NCI-H187 (cell line): ENCODE measurements at regions not wholly inside any gene's neighbourhood (a gene's known extent, or its start where the extent isn't known, plus 50 kb on each side); places are given as distances from the start of the nearest gene placed in this dataset.

Experiments used
- DNase-seq, 2 experiments: peaks; one replicate each; lab custom pipeline; 2025; lab: John Stamatoyannopoulos, UW

DNA sequence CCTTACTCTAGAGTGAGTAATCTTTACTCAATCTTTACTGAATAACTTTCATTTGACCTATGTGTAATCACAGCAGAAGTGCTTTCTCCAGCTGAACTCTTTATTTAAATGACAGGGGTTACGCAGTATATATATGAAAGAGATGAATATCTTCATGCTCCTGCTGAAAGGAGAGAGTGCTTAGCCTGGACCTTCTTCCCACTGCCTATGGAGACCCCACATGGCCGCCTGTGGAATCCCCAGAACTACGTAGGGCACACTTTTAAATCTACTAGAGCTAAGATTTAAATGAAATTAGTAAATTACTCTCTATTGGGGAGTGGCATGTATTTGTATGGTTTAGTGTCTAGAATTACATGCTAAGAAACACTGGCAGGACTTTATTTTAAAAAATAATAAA, 391.2 kb downstream of the ANKRD50 start:
- no peak for DNase-seq

DNA sequence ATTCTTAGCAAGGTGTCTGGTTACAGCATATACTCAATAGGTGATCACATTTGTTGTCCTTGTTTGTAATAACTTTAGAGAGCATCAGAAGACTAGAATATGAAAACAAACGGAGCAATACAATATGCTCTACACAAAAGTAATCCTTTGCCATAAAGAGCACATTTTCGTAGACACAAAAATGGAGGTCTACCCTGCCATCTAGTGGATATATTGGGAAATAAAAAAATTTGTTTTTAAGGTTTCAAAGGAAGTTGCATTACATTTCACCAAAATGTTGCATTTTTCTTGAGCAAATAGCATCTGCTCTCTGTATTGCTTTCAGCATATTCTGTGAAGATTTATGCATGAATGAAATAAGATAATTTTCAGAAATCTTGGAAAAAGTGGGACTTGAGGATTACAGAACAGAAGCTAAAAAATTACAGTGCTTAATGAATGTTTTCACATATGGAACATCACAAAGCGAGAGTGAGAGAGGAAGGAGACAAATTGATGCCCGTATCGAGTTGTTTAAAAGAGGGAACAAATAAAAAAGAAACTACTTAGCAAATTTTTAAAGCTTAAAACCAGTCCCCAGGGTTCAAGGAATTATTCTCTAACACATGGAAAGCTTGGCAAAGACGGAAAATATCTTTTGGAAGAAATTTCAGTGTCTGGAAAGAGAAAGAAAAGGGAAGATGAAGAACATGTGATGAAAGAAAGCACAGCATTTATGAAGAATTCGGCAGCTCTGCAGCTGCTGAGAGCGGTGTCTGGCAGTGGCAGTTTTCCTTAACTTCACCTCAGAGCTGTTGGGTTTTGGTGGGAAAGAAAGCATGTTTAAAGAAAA, 390.1 kb downstream of the ANKRD50 start:
- DNase-seq: no peak

DNA sequence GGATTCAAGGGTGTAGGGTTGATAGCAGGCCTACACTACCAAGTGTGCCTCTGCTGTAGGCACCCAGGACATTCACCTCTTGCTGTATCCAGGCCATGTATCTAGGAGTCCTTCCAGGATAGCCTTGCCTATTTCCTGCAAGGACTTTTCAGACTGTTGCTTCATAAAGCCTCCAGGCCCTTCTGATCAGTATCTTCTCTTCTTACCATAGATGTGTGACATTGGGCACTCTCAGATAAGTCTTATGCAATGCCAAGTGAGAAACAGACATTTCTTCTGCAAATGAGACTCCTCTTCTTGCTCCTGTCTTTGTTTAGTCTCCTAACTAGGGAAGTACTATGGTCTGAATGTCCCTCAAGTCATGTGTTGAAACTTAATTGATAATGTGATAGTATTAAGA, 386.8 kb downstream of the ANKRD50 start:
- no peak for DNase-seq

DNA sequence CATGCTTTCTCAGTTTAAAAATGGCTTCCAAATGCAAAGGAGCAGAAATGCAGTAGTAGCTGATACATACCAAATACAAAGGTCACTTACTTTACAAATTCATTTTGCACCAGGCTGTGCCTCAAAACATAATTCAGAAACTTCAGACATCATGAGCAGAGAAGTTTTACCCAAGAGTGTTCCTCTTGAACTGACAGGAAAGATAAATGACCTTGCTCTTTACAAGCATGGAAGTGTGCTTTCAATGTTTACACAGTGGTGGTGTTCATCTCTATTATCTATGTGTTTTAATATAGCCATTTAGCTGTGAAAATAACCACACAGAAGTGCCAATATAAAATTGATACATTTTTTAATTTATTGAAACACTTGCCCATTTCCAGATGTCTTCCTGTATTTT, 383.4 kb downstream of the ANKRD50 start:
- DNase-seq: no peak

DNA sequence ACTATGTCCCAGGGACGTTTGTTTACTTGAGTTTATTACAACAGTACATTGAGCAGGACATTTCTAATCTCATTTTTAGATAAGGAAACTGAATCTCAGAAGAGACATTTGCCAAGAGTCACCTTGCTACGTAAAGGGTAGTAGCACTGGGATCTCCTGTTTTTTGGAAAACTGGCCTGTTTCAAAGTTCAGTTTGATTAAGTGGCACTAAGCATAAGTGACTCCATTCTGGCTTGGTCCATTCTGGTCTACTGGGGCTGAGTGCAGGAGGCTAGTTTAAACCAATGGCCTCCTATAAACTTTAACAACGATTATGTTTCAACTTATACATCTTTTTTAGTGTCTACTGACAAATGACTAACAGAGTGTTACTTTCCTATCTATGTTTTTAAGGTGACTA, 382.5 kb downstream of the ANKRD50 start:
- DNase-seq: no peak

DNA sequence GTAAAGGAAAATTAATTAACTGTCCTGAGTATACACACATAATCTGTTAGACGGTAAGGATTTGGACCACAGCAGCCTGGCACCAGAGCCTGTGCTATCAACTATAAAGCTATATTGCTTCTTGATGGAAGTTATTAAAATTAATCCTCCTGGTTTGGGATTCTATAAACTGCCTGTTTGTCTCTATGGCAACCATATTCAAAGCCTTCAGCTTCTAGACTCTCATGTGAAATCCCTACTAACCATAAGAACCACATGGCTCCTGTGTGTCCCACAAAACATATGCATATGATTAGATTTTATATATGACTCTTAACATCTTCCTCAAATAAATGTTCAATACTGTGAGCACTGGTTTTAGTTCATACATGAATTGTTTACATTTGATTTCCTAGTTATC, 380.8 kb downstream of the ANKRD50 start:
- no peak for DNase-seq

DNA sequence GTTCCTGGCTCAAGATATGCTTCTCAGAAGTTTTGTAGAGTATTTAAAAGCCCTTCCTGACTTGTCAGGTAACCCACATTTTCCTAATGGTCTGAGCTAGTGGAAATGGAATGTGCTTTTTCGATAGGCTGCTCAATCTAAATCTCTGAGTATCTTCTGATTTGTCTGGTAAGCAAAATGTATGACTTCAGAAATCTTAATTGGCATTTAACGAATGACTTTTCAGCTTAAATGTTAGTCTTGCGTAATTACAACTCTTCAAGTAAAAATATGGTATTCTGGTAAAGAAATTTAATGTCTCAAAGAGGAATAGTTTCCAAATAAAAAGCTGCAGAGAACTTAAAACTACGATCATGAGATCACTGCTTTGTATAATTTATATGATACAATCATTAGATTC, 379.1 kb downstream of the ANKRD50 start:
- no peak for DNase-seq

DNA sequence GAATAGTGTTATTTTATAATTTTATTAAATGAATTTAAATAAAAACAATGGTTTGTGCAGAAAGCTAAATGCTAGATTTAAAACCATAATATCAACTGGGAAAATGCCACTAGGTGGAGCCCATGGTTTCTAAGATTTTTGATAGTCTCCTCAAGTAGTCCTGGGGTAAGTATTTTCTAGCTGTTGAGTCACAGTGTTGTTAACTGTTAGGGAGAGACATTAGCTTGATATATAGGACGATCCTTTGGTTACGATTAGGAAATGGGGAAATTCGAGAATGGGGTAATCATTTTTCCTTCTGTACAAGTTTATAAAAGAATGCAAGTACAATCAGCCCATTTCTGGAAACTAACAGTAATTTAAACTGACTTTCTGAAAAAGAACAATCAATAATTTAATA, 378.4 kb downstream of the ANKRD50 start:
- DNase-seq: no peak

DNA sequence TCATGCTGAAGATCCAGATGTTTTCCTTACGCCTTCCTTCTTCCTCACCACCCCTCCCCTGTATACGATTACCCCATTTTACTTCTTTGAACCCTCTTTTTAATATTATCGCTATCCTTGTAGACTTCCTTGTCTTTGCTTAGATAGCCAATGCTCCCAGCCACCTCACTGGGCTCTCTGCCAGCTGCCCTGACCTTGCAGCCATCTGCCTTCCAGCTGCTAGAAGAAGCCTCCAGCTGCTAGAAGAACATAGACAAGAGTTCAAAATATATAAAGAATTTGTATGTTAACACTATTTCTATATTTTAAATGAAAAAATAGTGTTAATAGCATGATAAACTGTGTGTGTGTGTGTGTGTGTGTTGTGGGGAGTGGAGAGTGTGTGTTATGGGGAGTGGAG, 374.7 kb downstream of the ANKRD50 start:
- DNase-seq: no peak

DNA sequence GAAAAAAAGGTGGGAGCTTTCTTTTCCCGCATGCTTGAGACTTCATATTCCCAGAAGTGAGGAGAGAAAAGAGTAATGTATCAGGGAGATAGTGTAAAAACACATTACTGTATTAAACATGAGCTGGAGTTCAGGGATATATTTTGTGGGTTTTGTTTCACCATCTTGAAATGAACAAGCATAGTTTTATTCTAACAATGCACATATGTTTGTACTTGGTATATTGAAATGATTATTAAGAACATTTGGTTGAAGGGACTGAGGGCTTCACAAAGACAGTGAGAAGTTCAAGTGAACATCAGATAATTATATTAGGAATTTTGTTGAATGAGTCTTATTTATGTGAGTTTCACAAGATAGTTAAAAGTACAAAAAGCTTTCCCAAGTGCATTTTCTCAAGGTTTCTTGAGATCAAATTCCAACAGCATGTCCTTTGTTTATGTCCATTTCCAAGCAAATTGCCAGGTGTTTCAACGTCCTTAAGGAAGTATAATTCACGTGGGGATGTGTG, 368.8 kb downstream of the ANKRD50 start:
- no peak for DNase-seq

DNA sequence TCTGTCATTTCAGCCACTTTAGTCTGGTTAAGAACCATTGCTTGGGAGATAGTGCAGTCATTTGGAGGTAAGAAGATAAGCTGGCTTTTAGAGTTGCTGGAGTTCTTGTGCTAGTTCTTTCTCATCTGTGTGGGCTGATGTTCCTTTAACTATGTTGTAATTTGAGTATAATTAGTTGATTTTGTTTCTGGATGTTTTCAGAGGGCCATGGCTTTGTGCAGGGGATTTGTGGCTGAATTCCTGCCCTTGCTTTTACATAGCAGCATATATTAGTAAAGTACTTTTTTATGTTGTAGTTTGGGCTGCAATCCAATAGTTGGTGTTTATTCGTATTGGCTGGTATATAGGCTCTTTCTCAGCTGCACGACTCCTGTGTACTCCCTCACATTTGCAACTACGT, 339.6 kb downstream of the ANKRD50 start:
- DNase-seq: no peak

DNA sequence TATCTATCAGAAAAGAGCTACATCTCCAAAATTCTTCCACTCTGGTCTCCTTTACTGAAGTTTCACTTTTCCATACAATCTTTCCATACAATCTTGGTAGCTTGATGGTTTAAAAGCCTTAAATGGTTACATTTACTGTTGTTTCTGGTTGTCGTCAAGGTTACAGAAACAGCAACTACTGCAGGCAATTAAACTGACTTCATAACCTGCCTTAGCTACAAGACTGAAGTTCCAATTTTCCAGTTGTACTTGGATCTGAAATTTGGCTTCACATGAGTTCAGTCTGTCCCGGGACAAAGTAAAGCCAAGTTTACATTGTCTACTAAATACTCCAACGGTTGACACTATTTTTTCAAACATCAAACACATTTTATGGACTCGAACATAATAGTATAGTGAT, 326.4 kb downstream of the ANKRD50 start:
- no peak for DNase-seq

DNA sequence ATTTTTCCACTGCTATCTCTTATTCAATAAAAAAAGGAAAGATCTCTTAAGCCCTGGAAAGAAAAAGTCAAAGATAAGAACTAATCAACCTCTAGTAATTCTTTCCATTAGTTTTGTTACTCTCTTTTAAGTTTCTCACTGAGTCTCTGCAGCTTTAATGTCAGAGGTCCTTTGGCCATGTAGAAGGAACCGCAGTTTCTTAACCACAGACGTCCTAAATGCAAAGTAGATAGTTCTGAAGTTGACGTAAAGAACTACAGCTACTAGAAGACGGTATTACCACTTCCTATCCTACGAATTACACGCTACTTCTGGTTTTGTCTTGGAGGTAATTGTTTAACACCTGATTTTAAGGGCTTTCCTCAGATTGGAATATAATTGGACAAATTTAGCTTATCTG, 325.9 kb downstream of the ANKRD50 start:
- no peak for DNase-seq

DNA sequence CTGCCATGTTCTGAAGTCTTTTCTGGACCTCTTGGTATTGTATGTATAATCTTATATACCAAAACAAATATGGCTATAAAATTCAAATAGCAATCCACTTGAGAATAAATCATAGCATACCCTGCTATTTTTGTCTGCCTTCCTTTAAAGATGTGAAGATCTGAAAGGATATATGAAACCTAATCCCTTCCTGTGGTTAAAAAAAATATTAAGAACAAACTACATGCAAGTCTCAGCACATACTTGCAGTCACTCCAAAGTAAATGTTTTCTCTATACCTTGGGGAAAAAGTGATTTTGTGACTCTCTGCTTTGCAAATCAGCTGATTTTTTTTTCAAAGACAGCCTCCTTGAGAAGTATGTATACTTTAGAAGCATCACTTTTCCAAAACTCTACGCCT, 322.9 kb downstream of the ANKRD50 start:
- no peak for DNase-seq

DNA sequence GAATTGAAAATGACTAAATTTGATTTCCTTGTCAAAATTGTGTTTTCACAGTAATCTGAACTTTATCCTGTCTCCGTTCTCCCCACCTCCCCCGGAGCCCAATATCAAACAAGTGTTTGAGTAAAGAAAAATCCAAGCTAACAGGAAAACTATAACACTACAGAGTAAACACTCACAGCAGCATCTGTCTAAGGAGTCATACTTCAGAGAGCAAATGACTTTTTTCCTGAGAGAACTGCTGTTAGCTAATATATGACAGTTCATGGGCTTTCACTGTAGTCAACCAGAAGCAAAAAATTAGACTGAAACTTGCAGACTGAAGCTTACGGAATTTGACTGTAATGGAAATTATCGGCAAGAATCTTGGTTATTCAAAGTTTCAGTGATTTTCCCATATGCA, 321.7 kb downstream of the ANKRD50 start:
- no peak for DNase-seq

DNA sequence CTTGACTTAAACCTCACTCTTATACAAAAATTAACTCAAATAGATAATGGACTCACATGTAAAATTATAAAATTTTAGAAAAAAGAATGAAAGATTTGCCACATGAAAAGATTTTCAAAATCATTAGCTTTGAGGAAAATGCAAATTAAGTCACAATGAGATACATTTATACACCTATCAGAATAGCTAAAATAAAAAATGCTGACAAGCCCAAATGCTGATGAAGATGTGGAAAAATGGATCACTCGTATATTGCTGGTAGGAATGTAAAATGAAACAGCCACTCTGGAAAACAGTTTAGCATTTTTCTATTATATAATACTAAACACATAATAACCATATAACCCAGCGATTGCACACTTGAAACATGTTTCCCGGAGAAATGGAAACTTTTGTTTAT, 316.2 kb downstream of the ANKRD50 start:
- DNase-seq: no peak

DNA sequence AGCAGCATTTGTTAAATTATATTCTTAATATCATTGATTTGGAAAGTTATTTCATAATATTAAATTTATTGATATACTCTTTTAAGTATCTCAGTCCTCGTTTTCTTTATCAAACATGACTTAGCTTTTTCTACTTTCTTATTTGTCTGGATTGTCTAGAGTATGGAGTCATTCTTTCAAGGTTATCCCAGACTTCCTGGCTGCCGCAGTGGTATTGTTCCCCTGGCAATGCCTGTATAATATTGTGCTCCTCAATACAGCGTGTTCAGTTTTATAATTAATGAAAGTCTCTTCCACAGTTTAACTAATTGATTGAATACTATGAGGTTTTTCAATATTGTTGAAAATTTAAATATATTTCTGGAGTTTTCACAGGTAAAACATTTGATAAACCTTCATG, 310.9 kb downstream of the ANKRD50 start:
- DNase-seq: no peak

DNA sequence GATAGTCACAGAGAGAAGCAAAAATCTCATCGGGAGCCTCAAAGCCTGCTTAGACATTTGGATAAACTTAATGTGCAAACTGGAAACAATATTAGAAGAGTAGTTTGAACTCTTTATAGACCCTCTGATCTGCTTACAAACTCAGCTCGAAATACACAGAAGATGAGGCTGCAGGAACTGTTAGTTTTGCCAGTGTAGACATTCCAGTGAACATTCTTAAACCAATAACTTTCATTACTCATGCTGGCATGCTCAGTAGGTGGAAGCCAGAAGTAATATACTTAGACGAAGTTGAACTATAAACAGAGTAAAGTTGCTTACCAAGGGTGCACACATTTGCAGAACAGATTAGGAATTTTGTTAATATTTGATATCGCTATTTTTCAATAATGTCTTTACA, 303.5 kb downstream of the ANKRD50 start:
- no peak for DNase-seq

DNA sequence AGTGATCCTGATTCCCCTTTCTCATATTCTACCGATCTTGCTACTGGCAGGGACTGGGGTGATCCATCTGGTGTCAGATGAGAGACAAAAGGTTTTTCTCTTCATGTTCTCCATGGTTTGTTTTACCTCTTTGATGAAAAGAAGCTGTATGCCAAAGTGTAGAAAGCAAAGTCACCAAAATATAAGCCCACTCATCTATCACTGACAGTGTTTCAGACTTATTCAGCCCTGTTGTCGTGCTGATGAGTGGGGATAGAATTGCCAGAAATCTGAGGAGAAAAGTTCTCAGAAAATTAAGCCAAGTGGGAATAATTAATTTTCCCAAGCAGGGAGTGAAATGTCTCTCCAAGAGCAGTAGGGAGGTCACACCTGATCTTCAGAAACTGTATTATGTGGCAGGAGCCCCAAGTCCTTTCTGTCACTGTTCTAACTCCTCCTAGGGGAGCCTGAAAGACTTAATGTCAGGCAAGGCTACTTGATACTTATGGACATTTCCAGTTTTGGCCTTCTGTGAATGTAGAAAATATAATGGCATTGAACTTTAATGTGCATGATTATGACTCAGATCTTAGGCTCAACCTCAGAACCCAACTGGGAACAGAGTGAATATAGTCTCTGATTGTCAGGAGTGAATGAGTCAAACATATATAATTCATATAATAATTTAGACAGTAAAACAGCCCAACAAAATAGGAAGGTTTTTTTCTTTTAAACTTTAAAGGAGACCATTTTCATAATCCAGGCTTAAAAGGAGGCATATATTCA, 298.1 kb downstream of the ANKRD50 start:
- no peak for DNase-seq

DNA sequence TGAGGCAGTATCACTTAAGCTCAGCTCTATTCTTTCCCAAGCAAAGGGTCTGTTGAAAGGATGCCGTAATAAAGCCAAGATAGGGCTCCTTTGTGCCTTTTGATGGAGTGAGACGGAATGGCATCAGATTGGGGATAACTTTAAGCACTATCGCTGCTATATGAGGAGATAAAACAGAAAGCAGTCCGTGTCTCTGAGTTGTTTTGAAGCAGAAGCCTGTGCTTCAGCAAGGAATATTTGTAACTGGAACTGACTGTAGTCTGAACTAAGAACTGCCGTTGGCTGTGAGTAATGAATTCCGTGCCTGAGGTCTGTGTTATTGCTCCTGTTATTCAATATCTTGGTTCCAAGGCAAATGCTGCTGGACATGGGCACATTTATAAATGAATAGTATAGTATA, 297.4 kb downstream of the ANKRD50 start:
- no peak for DNase-seq

DNA sequence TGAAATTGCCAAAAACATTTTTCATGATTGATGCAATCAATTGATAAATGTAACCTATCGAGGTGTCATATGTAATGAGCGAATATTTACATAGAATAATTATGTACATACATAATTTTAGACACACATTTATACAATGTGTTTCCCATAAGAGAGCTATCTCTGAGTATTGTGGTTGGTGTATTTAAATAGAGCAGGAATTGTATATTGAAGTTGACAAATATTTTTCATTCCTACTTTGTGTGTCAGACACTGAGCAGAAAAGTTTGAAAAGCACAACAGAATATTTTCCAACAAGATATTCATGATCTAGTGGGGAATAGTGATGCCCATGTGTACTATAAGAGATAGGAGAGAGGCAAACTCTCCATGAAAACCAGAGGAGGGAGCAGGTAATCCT, 295.2 kb downstream of the ANKRD50 start:
- no peak for DNase-seq

DNA sequence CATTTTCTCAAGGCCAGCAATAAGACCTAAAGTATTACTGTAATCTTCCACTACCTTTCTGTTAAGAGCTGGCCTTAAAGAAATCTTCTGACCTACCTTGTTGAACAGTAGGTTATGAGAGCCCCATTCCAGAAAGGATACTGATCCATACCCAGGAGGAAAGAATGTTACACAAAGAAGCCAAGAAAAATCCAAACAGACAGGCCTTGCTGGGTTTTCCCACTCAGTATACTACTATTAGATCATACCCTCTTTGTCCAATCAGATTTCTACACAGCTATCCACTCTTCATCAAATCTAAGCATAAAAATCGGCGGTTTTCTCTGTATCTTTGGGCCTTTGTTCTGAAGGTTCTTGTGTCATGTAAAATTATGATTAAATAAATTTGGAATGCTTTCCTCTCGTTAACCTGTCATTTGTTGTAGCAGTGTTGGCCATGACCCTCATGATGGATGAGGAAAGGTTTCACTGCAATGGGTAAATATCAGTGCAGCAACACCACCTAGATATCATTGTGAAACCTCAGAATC, 292.3 kb downstream of the ANKRD50 start:
- no peak for DNase-seq

DNA sequence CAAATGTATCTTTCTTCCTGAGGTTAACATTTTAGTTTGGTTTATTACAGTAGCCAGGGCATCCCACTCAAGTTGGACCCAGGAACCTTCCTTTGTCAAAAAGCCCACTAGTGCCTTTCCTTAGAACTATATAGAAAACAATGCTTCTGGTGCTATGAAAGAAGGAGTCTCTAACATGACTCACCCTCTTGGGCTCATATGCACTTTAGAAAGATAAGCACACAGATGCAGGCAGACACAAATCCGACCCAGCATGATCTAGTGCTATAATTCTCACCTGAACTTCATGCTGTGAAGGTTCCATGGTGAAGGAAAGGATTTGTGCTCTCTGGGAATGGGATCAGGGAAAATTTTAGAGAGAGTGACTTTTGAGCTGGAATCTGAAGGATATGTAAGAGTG, 289.4 kb downstream of the ANKRD50 start:
- DNase-seq: no peak
